Liver (tissue), 8 donors: ENCODE measurements at regions not wholly inside any gene's neighbourhood (a gene's known extent, or its start where the extent isn't known, plus 50 kb on each side); places are given as distances from the start of the nearest gene placed in this dataset.

ENCODE experiments used
- DNase-seq: peaks from one replicate; pipeline ENCODE4 v3.0.0-alpha.2; 2017; ENCODE audit warnings: low spot score
- H3K27ac ChIP-seq, 2 donors: one replicate each; pipeline ENCODE4 v1.7.0; 2013; ENCODE audit warnings: inconsistent platforms in 2 of 2, low read length in 2 of 2, control low read depth in 1 of 2, low read depth in 1 of 2, mild to moderate bottlenecking in 1 of 2
- H3K27me3 ChIP-seq, 4 donors: one replicate each; pipeline versions ENCODE4 v1.6.1 to v1.7.0; 2013; ENCODE audit warnings: low read length in 3 of 4, inconsistent platforms in 1 of 4, mild to moderate bottlenecking in 1 of 4, moderate library complexity in 1 of 4; ENCODE audit not compliant: control insufficient read depth in 4 of 4, insufficient read depth in 4 of 4
- H3K36me3 ChIP-seq, 4 donors: one replicate each; pipeline versions ENCODE4 v1.6.1 to v1.7.0; 2013; ENCODE audit warnings: low read length in 3 of 4, mild to moderate bottlenecking in 3 of 4, low read depth in 1 of 4, moderate library complexity in 1 of 4; ENCODE audit not compliant: control insufficient read depth in 4 of 4, insufficient read depth in 3 of 4
- H3K4me1 ChIP-seq, 4 donors: one replicate each; pipeline versions ENCODE4 v1.6.1 to v1.7.0; 2013; ENCODE audit warnings: low read length in 3 of 4, mild to moderate bottlenecking in 3 of 4, moderate library complexity in 1 of 4; ENCODE audit not compliant: control insufficient read depth in 4 of 4, insufficient read depth in 4 of 4
- H3K4me3 ChIP-seq, 3 donors: one replicate each; pipeline versions ENCODE4 v1.6.1 to v1.7.0; 2013; ENCODE audit warnings: low read length in 3 of 3, control low read depth in 1 of 3, low read depth in 1 of 3, mild to moderate bottlenecking in 1 of 3
- H3K9ac ChIP-seq, 2 donors: one replicate each; pipeline ENCODE4 v1.7.0; 2013; ENCODE audit warnings: low read length in 2 of 2, mild to moderate bottlenecking in 2 of 2, moderate library complexity in 2 of 2, control low read depth in 1 of 2, low read depth in 1 of 2
- H3K9me3 ChIP-seq, 4 donors: one replicate each; pipeline versions ENCODE4 v1.6.1 to v1.7.0; 2013; ENCODE audit warnings: low read length in 3 of 4; ENCODE audit not compliant: control insufficient read depth in 4 of 4
- EGR1 ChIP-seq, 2 donors: IDR thresholded peaks; 2 replicates each; pipeline ENCODE4 v1.6.1; 2016 to 2018; ENCODE audit warnings: antibody characterized with exemption in 2 of 2, low read depth in 2 of 2
- FOXA1 ChIP-seq: IDR thresholded peaks from 2 replicates; pipeline ENCODE4 v1.6.1; 2016; ENCODE audit warnings: antibody characterized with exemption
- FOXA2 ChIP-seq: IDR thresholded peaks from 2 replicates; pipeline ENCODE4 v1.6.1; 2016; ENCODE audit warnings: antibody characterized with exemption
- GABPA ChIP-seq, 2 donors: IDR thresholded peaks in 1 of 2; conservative IDR thresholded peaks in 1 of 2; 2 replicates each; pipeline ENCODE4 v1.6.1; 2016; ENCODE audit warnings: antibody characterized with exemption in 2 of 2, mild to moderate bottlenecking in 1 of 2, moderate library complexity in 1 of 2
- HNF4A ChIP-seq, 2 donors: conservative IDR thresholded peaks; 2 replicates each; pipeline ENCODE4 v1.6.1; 2016; ENCODE audit warnings: antibody characterized with exemption in 2 of 2, mild to moderate bottlenecking in 2 of 2
- HNF4G ChIP-seq: IDR thresholded peaks from 2 replicates; pipeline ENCODE4 v1.6.1; 2016; ENCODE audit warnings: antibody characterized with exemption
- JUND ChIP-seq, 2 donors: IDR thresholded peaks; 2 replicates each; pipeline ENCODE4 v1.6.1; 2016; ENCODE audit warnings: antibody characterized with exemption in 2 of 2
- NR2F2 ChIP-seq: IDR thresholded peaks from 2 replicates; pipeline ENCODE4 v1.6.1; 2016; ENCODE audit warnings: antibody characterized with exemption
- RAD21 ChIP-seq, 2 donors: IDR thresholded peaks; 2 replicates each; pipeline ENCODE4 v1.6.1; 2016; ENCODE audit warnings: antibody characterized with exemption in 2 of 2, mild to moderate bottlenecking in 2 of 2
- RXRA ChIP-seq, 2 donors: IDR thresholded peaks; 2 replicates each; pipeline ENCODE4 v1.6.1; 2017 to 2018; ENCODE audit warnings: antibody characterized with exemption in 2 of 2, mild to moderate bottlenecking in 1 of 2
- SP1 ChIP-seq: IDR thresholded peaks from 2 replicates; pipeline ENCODE4 v1.6.1; 2018; ENCODE audit warnings: antibody characterized with exemption, mild to moderate bottlenecking
- TAF1 ChIP-seq: conservative IDR thresholded peaks from 2 replicates; pipeline ENCODE4 v1.6.1; 2016; ENCODE audit warnings: antibody characterized with exemption, mild to moderate bottlenecking
- YY1 ChIP-seq: IDR thresholded peaks from 2 replicates; pipeline ENCODE4 v1.6.1; 2016; ENCODE audit warnings: antibody characterized with exemption, mild to moderate bottlenecking
- WGBS: extraction: QIAGEN DNeasy Blood & Tissue Kit; methylation state at CpG from one replicate; pipeline ENCODE4 v1.1.7; 2013; 5-methylcytosine and 5-hydroxymethylcytosine counted together
- TF ChIP-seq, protein P1 (sequence below): fragments of 150-350 bp; IDR thresholded peaks from 2 replicates; pipeline ENCODE4 v1.5.1; 2017; ENCODE audit warnings: improper control_type of control experiment, low read depth, low read length; ENCODE audit not compliant: missing input control
- TF ChIP-seq, protein P2 (sequence below): IDR thresholded peaks from 2 replicates; pipeline ENCODE4 v1.6.1; 2016; ENCODE audit warnings: antibody characterized with exemption, mild to moderate bottlenecking
- TF ChIP-seq, protein P3 (sequence below): IDR thresholded peaks from 2 replicates; pipeline ENCODE4 v1.6.1; 2016; ENCODE audit warnings: antibody characterized with exemption
- TF ChIP-seq, protein P4 (sequence below): IDR thresholded peaks from 2 replicates; pipeline ENCODE4 v1.6.1; 2016; ENCODE audit warnings: antibody characterized with exemption
- TF ChIP-seq, protein P5 (sequence below): IDR thresholded peaks from 2 replicates; pipeline ENCODE4 v1.6.1; 2016; ENCODE audit warnings: antibody characterized with exemption
- donor health status: healthy.
- donor health status: healthy.
- donor health status: healthy.
- donor health status: healthy.
- donor health status: healthy.

DNA sequence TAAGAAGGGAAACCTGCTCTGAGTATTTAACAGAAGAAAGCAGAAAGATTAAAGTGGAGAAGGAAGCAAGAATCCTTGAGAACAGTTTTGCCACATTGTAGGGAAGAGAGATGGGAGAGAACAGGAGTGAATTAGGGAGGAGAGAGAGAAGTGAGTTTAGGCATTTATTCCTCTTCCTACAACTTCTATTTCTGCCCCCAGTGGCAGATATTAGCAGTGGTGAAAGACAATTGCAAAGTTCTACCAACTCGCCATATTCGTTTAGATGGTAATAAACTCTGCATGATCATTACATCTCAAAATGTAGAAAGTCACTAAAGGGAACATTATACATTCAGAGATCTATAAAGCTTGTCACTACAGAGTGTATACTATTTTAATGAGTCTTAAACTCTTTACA lies 440.1 kb upstream of the TRPC7 start:
- H3K9me3 ChIP-seq = no peaks in the 10 kb centered on the region
- no peak for DNase-seq
- no peaks in the 10 kb centered on the region for H3K36me3 ChIP-seq
- H3K4me3 ChIP-seq = no peak overlapping the region
- 88% methylated on average over 2 of the region's 2 CpGs for WGBS
- H3K27ac ChIP-seq = no peak overlapping the region
- peaks cover 0 to 3% (median 0%) of the 10 kb centered on the region in 4 donors for H3K27me3 ChIP-seq
- TF ChIP-seq HNF4A (conservative IDR thresholded peaks at IDR 0.05) (no peak), RXRA (IDR thresholded peaks at IDR 0.05) (no peak)
- H3K4me1 ChIP-seq = no peaks in the 10 kb centered on the region
- no peak overlapping the region for H3K9ac ChIP-seq

DNA sequence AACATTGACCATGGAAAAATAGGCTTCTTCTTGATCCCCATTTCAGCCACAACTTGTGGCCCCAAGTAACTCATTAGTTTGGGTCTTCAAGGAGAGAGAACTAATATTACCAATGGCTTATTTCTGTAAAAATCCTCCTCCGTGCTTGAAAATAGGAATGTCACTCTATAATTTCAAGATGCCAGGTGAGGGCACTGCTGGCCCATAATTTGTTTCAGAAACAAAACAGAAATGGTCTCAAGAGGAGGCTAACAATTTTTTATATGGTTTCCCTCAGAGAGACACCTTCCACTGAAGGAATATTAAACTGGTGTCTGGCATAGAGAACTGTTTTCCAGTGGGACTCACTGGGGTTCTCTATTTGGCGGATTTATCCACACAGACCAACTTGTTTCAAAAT lies 437.0 kb upstream of the TRPC7 start:
- H3K4me1 ChIP-seq = no peaks in the 10 kb centered on the region
- 65% methylated on average over 2 of the region's 2 CpGs for WGBS
- H3K9me3 ChIP-seq = no peaks in the 10 kb centered on the region
- no peak overlapping the region for H3K27ac ChIP-seq
- H3K36me3 ChIP-seq = no peaks in the 10 kb centered on the region
- peaks cover 0 to 3% (median 0%) of the 10 kb centered on the region in 4 donors for H3K27me3 ChIP-seq
- TF ChIP-seq RAD21 (IDR thresholded peaks at IDR 0.05) = peak in 1 of 2 donors; percentile 35
- TF ChIP-seq, protein P1, sequence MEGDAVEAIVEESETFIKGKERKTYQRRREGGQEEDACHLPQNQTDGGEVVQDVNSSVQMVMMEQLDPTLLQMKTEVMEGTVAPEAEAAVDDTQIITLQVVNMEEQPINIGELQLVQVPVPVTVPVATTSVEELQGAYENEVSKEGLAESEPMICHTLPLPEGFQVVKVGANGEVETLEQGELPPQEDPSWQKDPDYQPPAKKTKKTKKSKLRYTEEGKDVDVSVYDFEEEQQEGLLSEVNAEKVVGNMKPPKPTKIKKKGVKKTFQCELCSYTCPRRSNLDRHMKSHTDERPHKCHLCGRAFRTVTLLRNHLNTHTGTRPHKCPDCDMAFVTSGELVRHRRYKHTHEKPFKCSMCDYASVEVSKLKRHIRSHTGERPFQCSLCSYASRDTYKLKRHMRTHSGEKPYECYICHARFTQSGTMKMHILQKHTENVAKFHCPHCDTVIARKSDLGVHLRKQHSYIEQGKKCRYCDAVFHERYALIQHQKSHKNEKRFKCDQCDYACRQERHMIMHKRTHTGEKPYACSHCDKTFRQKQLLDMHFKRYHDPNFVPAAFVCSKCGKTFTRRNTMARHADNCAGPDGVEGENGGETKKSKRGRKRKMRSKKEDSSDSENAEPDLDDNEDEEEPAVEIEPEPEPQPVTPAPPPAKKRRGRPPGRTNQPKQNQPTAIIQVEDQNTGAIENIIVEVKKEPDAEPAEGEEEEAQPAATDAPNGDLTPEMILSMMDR = no peak
- no peak overlapping the region for H3K4me3 ChIP-seq
- no peak for DNase-seq
- no peak overlapping the region for H3K9ac ChIP-seq

DNA sequence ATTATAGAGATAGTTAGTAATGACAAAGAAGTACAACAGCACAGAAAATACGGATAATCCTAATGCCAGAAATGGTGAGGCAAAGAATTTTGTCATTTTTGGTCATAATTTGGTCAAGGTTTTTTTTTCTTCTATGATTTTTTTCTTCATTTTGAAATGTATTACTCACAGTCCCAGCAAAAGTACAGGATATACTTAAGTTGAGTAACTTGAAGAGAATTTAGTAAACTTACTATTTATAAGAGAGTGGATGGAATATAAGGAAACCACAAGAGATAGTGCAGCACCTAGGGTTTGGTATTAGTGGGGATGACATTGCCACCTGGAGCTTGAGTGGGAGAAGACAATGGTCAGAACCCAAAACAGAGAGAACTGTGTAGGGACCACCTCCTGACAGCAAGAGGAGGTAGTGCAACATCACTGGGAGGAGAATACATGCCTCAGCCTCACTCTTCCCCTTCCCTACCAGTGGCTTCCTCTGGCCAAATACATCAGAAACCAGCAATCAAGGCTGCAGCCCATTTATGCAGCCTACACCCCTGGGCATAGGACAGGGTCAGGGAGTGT lies 434.5 kb upstream of the TRPC7 start:
- Histone ChIP-seq H3K4me1 (no peaks in the 10 kb centered on the region), H3K36me3 (no peaks in the 10 kb centered on the region), H3K27ac (no peak overlapping the region), H3K4me3 (no peak overlapping the region), H3K9ac (no peak overlapping the region), H3K9me3 (no peaks in the 10 kb centered on the region), H3K27me3 (peaks cover 0 to 4% (median 0%) of the 10 kb centered on the region in 4 donors)
- 41% methylated on average over 1 of the region's 1 CpG for WGBS
- TF ChIP-seq TAF1 = no peak
- TF ChIP-seq, protein P2, sequence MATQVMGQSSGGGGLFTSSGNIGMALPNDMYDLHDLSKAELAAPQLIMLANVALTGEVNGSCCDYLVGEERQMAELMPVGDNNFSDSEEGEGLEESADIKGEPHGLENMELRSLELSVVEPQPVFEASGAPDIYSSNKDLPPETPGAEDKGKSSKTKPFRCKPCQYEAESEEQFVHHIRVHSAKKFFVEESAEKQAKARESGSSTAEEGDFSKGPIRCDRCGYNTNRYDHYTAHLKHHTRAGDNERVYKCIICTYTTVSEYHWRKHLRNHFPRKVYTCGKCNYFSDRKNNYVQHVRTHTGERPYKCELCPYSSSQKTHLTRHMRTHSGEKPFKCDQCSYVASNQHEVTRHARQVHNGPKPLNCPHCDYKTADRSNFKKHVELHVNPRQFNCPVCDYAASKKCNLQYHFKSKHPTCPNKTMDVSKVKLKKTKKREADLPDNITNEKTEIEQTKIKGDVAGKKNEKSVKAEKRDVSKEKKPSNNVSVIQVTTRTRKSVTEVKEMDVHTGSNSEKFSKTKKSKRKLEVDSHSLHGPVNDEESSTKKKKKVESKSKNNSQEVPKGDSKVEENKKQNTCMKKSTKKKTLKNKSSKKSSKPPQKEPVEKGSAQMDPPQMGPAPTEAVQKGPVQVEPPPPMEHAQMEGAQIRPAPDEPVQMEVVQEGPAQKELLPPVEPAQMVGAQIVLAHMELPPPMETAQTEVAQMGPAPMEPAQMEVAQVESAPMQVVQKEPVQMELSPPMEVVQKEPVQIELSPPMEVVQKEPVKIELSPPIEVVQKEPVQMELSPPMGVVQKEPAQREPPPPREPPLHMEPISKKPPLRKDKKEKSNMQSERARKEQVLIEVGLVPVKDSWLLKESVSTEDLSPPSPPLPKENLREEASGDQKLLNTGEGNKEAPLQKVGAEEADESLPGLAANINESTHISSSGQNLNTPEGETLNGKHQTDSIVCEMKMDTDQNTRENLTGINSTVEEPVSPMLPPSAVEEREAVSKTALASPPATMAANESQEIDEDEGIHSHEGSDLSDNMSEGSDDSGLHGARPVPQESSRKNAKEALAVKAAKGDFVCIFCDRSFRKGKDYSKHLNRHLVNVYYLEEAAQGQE = no peak
- TF ChIP-seq EGR1 (IDR thresholded peaks at IDR 0.05; ENCODE audit: low read depth in 2 of 2) = no peak
- TF ChIP-seq HNF4A (conservative IDR thresholded peaks at IDR 0.05) = no peak
- TF ChIP-seq, protein P3, sequence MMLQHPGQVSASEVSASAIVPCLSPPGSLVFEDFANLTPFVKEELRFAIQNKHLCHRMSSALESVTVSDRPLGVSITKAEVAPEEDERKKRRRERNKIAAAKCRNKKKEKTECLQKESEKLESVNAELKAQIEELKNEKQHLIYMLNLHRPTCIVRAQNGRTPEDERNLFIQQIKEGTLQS = no peak
- TF ChIP-seq FOXA2 = no peak
- TF ChIP-seq SP1 = no peak
- no peak for TF ChIP-seq NR2F2
- TF ChIP-seq, protein P4, sequence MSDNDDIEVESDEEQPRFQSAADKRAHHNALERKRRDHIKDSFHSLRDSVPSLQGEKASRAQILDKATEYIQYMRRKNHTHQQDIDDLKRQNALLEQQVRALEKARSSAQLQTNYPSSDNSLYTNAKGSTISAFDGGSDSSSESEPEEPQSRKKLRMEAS = no peak
- no peak for TF ChIP-seq JUND (IDR thresholded peaks at IDR 0.05)
- TF ChIP-seq, protein P5, sequence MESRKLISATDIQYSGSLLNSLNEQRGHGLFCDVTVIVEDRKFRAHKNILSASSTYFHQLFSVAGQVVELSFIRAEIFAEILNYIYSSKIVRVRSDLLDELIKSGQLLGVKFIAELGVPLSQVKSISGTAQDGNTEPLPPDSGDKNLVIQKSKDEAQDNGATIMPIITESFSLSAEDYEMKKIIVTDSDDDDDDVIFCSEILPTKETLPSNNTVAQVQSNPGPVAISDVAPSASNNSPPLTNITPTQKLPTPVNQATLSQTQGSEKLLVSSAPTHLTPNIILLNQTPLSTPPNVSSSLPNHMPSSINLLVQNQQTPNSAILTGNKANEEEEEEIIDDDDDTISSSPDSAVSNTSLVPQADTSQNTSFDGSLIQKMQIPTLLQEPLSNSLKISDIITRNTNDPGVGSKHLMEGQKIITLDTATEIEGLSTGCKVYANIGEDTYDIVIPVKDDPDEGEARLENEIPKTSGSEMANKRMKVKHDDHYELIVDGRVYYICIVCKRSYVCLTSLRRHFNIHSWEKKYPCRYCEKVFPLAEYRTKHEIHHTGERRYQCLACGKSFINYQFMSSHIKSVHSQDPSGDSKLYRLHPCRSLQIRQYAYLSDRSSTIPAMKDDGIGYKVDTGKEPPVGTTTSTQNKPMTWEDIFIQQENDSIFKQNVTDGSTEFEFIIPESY = no peak
- TF ChIP-seq, protein P1 = no peak
- no peak for TF ChIP-seq YY1
- TF ChIP-seq RXRA (IDR thresholded peaks at IDR 0.05) = no peak
- no peak for TF ChIP-seq RAD21 (IDR thresholded peaks at IDR 0.05)
- TF ChIP-seq FOXA1 = no peak
- no peak for TF ChIP-seq HNF4G
- no peak for TF ChIP-seq GABPA (IDR thresholded peaks at IDR 0.05 in 1 of 2, conservative IDR thresholded peaks at IDR 0.05 in 1 of 2)
- no peak for DNase-seq
